ENCODE measurements at regions not wholly inside any gene's neighbourhood (a gene's known extent, or its start where the extent isn't known, plus 50 kb on each side); places are given as distances from the start of the nearest gene placed in this dataset.
"Not testable (repeated sequence)": the region's sequence is repeated elsewhere in the genome, so short reads cannot be mapped to it uniquely, and the experiment has no call there.

DNA sequence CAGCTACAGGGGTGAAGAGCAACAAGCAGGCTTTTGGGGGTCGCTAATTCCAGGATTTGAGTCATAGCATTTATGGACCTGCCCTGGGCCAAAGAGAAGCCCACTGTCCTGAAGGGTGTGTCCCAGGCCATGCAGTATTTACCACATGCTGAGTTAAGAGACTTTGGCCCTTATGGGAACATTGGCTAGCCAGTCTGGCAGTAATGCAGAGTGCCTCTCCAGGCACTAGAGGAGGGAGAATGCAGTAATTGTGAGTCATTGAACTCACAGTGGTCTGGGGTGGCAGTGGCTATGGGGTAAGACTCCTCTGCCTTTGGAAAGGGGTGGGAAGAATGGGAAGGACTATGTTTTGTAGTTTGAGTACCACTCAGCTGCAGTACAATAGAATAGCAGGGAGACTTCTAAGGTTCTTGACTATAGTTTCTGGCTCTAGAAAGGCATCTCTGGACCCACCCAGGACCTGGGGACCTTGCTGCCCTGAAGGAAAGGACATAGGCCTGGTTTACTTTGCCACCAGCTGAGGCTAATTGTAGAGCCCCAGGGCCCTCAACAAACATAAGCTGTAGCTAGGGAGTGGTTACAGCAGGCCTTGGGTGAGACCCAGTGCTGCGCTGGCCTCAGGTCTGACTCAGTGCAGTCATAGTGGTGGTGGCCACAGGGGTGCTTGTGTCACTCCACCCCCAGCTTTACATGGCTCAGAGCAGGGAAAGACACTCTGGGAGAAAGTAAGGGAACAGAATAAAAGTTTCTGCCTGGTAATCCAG lies 520.9 kb downstream of the HTR1B start:
- no TSS peak for BruUV-seq (replicated peaks)
- peaks cover 23% of the 10 kb centered on the region for H3K9me3 ChIP-seq (ENCODE audit: low read depth, low read length, poor library complexity, severe bottlenecking)
- POLR2A ChIA-PET (ENCODE audit: low non-redundant PET), result no interaction called here
- no peak for TF ChIP-seq EZH2 (IDR thresholded peaks at IDR 0.05; ENCODE audit: borderline replicate concordance, low read depth, low read length, poor library complexity, severe bottlenecking)
- TF ChIP-seq, protein P1, sequence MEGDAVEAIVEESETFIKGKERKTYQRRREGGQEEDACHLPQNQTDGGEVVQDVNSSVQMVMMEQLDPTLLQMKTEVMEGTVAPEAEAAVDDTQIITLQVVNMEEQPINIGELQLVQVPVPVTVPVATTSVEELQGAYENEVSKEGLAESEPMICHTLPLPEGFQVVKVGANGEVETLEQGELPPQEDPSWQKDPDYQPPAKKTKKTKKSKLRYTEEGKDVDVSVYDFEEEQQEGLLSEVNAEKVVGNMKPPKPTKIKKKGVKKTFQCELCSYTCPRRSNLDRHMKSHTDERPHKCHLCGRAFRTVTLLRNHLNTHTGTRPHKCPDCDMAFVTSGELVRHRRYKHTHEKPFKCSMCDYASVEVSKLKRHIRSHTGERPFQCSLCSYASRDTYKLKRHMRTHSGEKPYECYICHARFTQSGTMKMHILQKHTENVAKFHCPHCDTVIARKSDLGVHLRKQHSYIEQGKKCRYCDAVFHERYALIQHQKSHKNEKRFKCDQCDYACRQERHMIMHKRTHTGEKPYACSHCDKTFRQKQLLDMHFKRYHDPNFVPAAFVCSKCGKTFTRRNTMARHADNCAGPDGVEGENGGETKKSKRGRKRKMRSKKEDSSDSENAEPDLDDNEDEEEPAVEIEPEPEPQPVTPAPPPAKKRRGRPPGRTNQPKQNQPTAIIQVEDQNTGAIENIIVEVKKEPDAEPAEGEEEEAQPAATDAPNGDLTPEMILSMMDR (conservative IDR thresholded peaks at IDR 0.05; ENCODE audit: low read depth, low read length), result no peak
- intact Hi-C loops (cut with micrococcal nuclease; ENCODE audit: unreplicated experiment), result no loop called here
- no peak overlapping the region for H3K4me3 ChIP-seq (ENCODE audit: low read depth, low read length, poor library complexity, severe bottlenecking)
- H3K27me3 ChIP-seq (replicated peaks; ENCODE audit: insufficient read depth, low read depth, low read length, poor library complexity), result no peaks in the 10 kb centered on the region
- H3K4me1 ChIP-seq (ENCODE audit: insufficient read depth, low read length, poor library complexity, severe bottlenecking), result no peaks in the 10 kb centered on the region
- CTCF ChIA-PET, result no interaction called here
- H3K36me3 ChIP-seq (ENCODE audit: insufficient read depth, low read length, poor library complexity, severe bottlenecking), result no peaks in the 10 kb centered on the region
- no peak for DNase-seq (ENCODE audit: low spot score)
- no peak overlapping the region for H3K27ac ChIP-seq (ENCODE audit: low read depth, low read length, poor library complexity, severe bottlenecking)

DNA sequence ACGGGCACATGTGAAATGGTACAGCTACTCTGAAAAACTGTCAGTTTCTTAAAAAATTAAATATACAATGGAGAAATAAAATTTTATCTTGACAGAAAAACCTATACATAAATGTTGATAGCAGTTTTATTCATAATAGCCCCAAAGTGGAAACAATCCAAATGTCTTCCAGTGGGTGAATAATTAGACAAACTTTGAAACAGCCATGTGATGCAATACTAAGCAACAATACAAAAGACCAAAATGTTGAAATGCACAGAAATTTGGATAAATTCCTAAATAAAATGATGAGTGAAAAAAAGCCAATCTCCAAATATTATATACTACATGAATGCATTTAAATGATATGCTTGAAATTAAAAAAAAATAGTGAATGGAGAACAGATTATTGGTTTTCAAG lies 523.1 kb downstream of the HTR1B start:
- no peak for TF ChIP-seq EZH2 (IDR thresholded peaks at IDR 0.05; ENCODE audit: borderline replicate concordance, low read depth, low read length, poor library complexity, severe bottlenecking)
- TF ChIP-seq, protein P1 (conservative IDR thresholded peaks at IDR 0.05; ENCODE audit: low read depth, low read length), result no peak
- ChIA-PET POLR2A (ENCODE audit: low non-redundant PET) (no interaction called here), CTCF (no interaction called here)
- Histone ChIP-seq H3K27ac (ENCODE audit: low read depth, low read length, poor library complexity, severe bottlenecking) (no peak overlapping the region), H3K4me3 (ENCODE audit: low read depth, low read length, poor library complexity, severe bottlenecking) (no peak overlapping the region), H3K36me3 (ENCODE audit: insufficient read depth, low read length, poor library complexity, severe bottlenecking) (no peaks in the 10 kb centered on the region), H3K4me1 (ENCODE audit: insufficient read depth, low read length, poor library complexity, severe bottlenecking) (no peaks in the 10 kb centered on the region), H3K27me3 (replicated peaks; ENCODE audit: insufficient read depth, low read depth, low read length, poor library complexity) (no peaks in the 10 kb centered on the region), H3K9me3 (ENCODE audit: low read depth, low read length, poor library complexity, severe bottlenecking) (peaks cover 32% of the 10 kb centered on the region)
- DNase-seq (ENCODE audit: low spot score), result no peak
- intact Hi-C loops (cut with micrococcal nuclease; ENCODE audit: unreplicated experiment), result no loop called here
- BruUV-seq (replicated peaks), result no TSS peak

DNA sequence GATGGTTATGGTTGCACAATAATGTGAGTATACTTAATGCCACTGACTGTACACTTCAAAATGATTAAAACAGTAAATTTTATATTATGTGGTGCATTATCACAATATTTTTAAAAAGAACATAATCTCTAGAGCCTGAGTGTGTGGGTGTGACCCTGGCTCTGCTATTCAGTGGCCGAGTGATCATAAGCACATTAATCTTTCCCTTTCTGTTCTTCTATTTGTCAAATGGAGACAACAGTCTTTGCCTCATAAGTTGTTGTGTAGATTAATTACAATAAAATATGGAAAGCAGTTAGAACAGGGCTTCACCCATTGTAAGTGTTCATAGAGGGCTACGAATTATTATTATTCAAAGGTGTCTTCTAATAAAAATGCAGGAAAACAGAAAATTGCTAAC lies 548.6 kb downstream of the HTR1B start:
- no peak for DNase-seq (ENCODE audit: low spot score)
- no peaks in the 10 kb centered on the region for H3K36me3 ChIP-seq (ENCODE audit: insufficient read depth, low read length, poor library complexity, severe bottlenecking)
- no peak overlapping the region for H3K27ac ChIP-seq (ENCODE audit: low read depth, low read length, poor library complexity, severe bottlenecking)
- TF ChIP-seq, protein P1 (conservative IDR thresholded peaks at IDR 0.05; ENCODE audit: low read depth, low read length), result no peak
- no peak for TF ChIP-seq EZH2 (IDR thresholded peaks at IDR 0.05; ENCODE audit: borderline replicate concordance, low read depth, low read length, poor library complexity, severe bottlenecking)
- BruUV-seq (replicated peaks), result no TSS peak
- ChIA-PET CTCF (no interaction called here), POLR2A (ENCODE audit: low non-redundant PET) (no interaction called here)
- intact Hi-C loops (cut with micrococcal nuclease; ENCODE audit: unreplicated experiment), result no loop called here
- no peaks in the 10 kb centered on the region for H3K4me1 ChIP-seq (ENCODE audit: insufficient read depth, low read length, poor library complexity, severe bottlenecking)
- peaks cover 24% of the 10 kb centered on the region for H3K9me3 ChIP-seq (ENCODE audit: low read depth, low read length, poor library complexity, severe bottlenecking)
- H3K27me3 ChIP-seq (replicated peaks; ENCODE audit: insufficient read depth, low read depth, low read length, poor library complexity), result no peaks in the 10 kb centered on the region
- H3K4me3 ChIP-seq (ENCODE audit: low read depth, low read length, poor library complexity, severe bottlenecking), result no peak overlapping the region

DNA sequence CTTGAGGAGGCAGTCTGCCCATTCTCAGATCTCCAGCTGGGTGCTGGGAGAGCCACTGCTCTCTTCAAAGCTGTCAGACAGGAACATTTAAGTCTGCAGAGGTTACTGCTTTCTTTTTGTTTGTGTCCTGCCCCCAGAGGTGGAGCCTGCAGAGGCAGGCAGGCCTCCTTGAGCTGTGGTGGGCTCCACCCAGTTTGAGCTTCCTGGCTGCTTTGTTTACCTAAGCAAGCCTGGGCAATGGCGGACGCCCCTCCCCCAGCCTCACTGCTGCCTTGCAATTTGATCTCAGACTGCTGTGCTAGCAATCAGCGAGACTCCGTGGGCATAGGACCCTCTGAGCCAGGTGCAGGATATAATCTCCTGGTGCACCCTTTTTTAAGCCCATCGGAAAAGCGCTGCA lies 557.8 kb downstream of the HTR1B start:
- CTCF ChIA-PET; DNase-seq (ENCODE audit: low spot score); H3K4me1 ChIP-seq (ENCODE audit: insufficient read depth, low read length, poor library complexity, severe bottlenecking); H3K27ac ChIP-seq (ENCODE audit: low read depth, low read length, poor library complexity, severe bottlenecking); intact Hi-C loops (cut with micrococcal nuclease; ENCODE audit: unreplicated experiment); H3K36me3 ChIP-seq (ENCODE audit: insufficient read depth, low read length, poor library complexity, severe bottlenecking); POLR2A ChIA-PET (ENCODE audit: low non-redundant PET); H3K27me3 ChIP-seq (replicated peaks; ENCODE audit: insufficient read depth, low read depth, low read length, poor library complexity); H3K9me3 ChIP-seq (ENCODE audit: low read depth, low read length, poor library complexity, severe bottlenecking); BruUV-seq (replicated peaks); H3K4me3 ChIP-seq (ENCODE audit: low read depth, low read length, poor library complexity, severe bottlenecking): not testable (repeated sequence)

Measured in A673 (cell line).